GM18907 (cell line): ENCODE measurements at regions not wholly inside any gene's neighbourhood (a gene's known extent, or its start where the extent isn't known, plus 50 kb on each side); places are given as distances from the start of the nearest gene placed in this dataset.
"Not testable (repeated sequence)": the region's sequence is repeated elsewhere in the genome, so short reads cannot be mapped to it uniquely, and the experiment has no call there.

ENCODE experiments used
- ATAC-seq: cut with Tn5 transposase; IDR thresholded peaks from one replicate; pipeline ENCODE4 v1.9.1; 2021; ENCODE audit warnings: mild to moderate bottlenecking, moderate library complexity; ENCODE audit not compliant: unreplicated experiment

DNA sequence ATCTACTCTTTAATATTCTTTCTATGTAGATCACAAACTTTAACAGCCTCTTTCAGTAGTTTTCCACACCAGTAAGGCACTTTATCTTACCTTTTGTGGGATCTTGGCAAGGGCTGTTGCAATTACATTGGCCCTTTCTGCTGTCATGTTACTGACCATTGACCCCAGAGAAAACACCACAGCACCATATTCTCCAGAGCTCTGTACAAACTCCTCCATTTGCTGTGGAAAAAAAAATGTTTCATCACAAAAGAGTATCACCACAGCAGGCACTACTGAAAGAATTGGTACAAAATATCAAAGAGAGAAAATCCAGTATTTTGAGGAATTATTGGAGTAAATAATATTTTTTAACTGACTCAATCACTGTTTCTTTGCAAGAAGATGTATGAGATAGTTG lies 62.3 kb upstream of the UGT2A3 start:
- ATAC-seq: not testable (repeated sequence)

DNA sequence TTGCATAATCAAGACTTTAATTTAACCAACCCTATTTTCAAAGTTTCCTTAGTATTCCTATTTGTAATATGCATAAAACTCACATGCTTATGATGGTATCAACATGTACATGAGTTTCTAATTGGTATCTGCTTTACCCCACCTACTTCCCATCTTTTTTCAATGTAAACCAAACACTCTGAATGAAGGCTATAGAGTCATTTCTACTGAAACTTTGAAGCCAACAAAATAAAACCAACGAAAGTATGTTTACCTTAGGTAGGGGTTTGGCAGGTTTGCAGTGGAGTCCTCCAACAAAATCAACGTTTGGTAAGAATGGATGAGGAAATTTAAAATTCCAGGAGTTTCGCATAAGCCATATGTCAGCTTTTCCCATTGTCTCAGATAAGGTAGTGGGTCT lies 66.4 kb upstream of the UGT2A3 start:
- not testable (repeated sequence) for ATAC-seq

DNA sequence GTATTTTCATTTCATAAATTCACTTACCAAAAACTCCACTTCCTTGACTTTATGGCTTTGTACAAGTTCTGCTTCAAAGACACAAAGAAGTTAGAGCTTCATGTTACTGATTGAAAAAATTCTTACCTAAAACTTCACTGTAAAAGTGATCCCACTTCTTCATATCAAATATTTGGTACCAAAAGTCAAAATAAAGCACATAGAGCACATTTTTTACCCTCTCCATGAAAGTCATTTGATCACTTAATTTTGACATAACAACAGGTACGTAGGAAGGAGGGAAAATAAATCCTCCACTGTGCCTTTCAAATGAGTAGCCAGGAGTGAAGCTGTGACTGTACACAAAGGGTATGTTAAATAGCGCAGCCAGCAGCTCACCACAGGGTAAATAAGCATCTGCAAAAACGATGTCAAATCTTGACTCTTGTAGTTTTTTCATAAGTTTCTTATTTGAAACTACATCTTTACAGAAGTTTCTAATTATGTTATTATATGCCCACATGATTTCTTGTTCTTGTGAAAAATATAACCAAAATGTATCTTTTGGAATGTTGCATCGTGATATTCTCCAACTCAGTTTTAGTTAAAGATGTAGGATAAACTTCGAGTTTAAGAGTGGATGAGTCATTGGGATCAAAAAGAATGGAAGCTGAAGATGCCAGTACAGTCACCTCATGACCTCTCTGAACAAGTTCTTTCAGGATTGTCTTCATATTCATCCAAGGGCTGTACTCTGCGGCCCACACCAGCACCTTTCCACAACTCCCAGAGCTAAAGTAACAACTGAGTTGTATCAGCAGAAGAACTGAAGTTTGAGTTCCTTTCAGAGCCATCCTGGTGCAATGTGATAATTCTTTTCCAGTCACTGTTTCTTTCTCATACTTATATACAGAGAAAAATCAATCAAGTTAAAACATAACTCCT lies 68.2 kb upstream of the UGT2A3 start:
- ATAC-seq: not testable (repeated sequence)

DNA sequence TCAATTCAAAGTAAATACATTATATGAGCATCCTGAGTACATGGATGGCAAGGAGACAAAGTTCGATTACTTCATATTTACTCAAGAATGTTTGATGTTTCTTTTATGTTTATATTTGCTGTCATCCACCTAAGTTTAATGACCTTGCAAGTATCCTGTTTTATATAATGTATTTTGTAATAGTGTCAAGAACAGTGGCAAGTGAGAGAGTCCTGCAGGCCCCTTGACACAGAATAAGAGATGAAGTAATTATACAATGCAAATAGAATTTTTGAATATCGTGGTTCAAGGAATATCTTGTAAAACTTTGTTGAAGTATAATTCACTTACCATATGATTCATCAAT lies 68.8 kb upstream of the UGT2A3 start:
- not testable (repeated sequence) for ATAC-seq

DNA sequence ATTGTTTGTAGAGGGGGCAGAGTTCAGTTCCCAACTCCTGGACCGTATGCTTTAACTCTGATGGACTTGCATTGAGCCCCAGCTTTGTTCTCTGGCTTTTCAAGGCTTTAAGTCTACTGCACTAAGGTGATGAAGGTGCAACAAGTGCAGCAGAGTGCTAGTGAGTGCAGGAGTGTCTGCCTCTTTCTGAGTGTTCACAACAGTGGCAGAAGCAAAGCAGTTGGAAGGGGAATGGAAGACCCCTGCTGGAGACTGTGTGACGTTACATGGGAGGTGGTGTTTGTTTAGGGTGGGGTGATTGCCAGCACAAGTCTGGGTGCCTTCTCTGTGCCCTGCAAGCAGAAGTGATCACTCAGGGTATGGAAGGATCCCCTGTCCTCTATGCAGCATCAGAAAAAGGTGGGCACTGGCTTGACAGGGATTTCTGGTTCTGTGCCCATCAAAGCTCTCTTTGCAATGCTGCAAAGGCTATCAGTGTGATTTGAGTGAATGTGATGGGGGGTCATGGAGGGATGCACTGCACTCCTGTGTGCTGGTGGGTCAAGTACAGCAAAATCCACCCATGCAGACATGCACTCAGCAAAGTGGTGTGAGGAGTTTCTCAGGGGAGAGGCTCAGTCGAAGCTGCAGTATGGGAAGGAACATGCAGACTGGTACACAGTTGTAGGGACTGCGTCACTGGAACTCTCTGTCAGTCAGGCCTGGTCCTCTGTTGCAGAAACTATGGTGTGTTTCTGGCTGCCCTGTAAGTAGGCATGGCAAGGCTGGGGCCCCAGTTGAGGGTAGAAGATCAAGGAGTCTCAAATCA lies 70.9 kb upstream of the UGT2B7 start:
- ATAC-seq: peak; percentile 92

DNA sequence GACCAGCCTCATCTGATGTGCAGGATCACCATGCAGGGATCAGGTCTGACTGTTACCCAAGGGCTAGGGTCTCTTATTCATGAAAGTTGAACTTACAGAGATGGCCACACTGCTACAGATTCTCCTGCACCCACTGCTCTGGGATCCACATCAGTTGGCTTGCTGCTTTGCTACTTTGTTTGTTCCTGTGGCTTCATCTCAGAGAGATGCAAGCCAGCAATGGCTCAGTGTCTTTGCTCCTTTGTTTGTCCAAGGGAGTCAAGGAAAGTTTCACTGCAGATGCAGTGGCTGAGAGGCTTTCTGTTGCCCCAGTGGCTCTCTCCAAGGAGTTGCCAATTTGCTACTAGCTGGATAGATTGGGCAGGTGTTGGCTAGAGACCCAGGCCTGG lies 70.3 kb upstream of the UGT2B7 start:
- ATAC-seq: no peak

DNA sequence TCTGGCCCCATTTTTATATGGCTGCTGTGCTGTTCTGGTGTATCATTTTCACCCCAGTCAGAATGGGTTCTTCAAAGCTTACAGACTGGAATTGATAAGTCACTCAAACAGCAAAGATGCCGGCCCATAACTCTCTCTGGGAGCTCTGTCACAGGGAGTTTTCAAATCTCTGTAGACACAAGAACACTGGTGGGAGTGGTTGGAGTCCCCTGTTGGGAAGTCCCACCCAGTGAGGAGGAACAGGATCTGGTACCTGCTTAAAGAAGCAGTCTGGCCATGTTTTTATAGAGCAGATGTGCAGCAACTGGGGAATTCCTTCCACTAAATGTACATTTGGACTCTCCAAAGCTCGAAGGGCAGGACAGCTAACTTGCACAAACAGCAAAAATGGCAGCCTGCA lies 69.3 kb upstream of the UGT2B7 start:
- ATAC-seq: peak; percentile 46

DNA sequence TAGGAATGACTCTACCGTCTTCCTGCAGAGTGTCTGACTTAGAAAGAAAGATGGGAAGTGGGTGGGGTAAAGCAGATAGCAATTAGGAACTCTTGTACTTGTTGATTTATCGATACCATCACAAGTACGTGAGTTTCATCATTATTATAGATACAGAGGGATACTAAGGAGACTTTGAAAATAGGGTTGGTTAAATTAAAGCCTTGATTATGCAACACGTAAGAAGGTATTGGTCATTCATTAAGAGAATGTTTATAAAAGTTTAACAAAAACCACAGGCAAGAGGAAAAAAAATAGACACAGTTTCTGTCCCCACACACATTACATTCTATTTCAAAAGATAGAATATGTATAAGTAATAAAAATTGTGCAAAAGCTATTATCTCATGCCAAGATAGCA lies 65.9 kb upstream of the UGT2B7 start:
- ATAC-seq: no peak

DNA sequence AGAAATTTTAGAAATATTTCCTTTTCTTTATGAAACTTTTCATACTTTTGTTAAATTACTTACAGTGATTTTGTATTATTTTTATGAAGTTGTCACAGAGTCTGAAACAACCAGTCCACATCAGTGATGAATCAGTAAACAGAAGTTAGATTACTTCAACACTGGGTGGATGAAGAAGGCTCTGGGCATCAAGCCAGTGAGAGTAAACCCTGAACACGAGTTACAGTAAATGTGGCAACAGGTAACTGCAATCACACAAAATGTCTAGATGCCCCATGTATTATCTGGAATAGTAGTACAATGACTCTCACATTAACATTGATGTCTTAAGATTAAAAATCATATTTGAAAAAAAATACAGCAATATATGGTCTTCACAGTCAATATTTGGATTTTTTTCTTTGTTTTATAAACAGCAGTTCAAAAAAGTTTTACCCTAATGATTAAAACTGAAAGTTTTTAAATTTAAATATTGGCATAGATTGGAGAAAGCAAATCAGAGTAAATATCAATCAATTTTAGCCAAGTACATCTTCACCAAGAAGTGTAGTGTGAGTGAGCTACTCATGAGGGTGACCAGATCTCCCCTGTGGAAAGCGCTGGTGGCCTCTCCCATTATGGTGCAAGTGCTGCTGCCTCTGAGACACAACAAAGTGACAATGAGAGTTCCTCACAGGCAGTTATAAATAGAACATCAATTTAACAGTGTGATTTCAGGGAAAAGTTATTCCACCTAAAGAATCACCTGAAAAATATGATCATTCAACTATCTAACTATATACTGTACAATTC lies 63.2 kb upstream of the UGT2B7 start:
- no peak for ATAC-seq

DNA sequence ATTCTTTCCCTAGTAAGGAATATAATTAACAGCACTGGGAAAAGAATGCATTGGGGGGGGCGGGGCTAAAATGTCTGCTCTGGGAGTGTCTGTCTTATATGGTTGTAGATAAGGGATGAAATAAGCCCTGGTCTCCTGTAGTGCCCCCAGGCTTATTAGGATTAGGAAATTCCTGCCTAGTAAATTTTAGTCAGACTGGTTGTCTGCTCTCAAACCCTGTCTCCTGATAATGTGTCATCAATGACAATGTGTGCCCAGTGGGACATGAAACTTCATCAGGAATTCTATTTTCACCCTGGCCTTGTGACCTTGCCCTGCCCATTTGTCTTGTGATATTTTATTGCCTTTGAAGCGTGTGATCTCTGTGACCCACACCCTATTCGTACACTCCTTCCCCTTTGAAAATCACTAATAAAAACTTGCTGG lies 61.9 kb upstream of the UGT2B7 start:
- ATAC-seq: not testable (repeated sequence)

DNA sequence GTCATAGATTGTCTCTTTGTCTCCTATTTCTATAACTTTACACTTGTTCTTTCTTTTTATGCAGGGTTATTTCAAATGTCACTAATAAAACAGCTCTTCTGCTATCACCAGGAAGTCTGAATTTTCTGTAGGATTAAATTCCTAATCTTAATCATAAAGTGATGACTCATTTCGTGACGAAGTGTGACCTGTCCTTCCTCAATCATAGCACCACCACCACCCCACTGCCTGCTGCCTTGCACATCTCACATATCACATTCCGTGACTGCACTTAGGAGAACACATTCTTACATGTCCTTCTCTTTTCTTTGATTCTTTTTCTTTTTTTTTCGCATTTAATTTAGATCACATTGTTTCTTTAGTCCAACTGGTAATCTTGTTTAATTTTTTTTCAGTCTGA lies 57.7 kb upstream of the UGT2B7 start:
- ATAC-seq: no peak

DNA sequence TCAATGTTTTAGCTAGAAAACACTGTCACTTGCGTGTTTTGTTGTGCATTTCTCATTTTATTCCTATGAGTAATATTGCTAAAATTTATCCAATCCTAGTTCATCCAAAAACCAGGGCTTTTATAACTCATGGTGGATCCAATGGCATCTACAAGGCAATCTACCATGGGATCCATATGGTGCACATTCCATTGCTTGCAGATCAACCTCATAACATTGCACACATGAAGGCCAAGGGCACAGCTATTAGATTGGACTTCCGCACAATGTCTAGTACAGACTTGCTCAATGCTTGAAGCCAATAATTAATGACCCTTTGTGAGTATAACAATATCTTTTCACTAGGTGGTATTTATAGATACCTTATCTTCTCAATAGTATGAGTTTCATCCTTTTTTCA lies 57.2 kb upstream of the UGT2B7 start:
- no peak for ATAC-seq

DNA sequence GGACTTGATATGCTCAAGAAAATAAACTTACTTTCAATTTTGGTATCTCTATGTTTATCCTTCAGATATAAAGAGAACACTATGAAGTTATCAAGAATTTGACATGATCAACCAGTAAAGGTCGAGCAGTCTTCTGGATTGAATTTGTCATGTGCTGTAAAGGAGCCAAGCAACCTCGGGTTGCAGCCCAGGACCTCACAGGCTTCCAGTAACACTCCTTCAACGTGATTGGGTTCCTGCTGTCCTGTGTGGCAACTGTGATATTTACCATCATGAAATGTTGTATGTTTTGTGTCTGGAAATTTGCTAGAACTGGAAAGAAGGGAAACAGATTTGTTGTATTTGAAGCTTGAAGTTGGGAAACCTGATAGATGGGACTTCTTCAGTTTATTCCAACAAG lies 52.0 kb upstream of the UGT2B7 start:
- no peak for ATAC-seq
